NCI-H1436 (cell line): ENCODE measurements at regions not wholly inside any gene's neighbourhood (a gene's known extent, or its start where the extent isn't known, plus 50 kb on each side); places are given as distances from the start of the nearest gene placed in this dataset.
A peak's percentile ranks its signal among the peaks of the same experiment; 100 is the strongest.

Experiments
- DNase-seq: peaks from one replicate; lab custom pipeline; 2025; lab: John Stamatoyannopoulos, UW

- DNase-seq: no peak
Measured at GRCh38 chr3:176794406-176794805, 402.9 kb downstream of the TBL1XR1 start.

DNA sequence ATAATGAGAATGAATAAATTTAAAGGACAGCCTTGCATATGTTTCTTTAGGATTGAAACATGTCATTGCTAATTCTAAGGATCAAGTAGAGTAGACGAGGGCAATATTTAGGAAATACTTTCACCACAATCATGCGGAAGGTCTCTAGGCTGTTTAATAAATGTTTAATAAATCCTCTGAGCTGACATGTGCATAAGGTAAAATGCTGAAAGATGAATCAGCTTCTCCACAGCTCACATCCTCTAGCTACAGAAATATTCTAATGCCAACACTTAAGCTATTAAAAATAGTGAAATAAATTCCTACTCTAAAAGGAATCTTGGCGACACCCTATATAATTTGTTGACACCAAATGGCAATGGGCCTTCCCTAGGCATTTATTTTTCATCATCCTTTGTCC, 407.3 kb downstream of the TBL1XR1 start:
- DNase-seq: no peak

DNA sequence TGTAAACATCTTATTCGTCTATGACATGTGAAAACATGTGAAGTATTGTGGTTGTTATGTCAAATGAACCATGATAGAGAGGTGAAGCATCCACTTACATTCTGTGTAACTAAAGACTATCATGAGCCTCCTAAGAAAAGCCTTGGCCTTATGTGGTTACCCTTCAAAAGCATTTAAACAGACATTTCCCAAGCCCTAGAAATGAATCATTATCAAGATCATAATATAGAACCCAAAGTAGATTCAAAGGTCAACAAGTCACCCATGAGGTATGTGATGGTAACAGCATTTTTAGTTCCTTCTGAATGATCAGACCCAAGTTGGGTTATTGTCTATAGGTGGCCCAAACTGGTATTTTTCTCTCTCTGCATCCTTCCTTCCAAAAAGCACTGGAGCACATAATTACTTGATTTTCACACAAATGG, 408.0 kb downstream of the TBL1XR1 start:
- no peak for DNase-seq

DNA sequence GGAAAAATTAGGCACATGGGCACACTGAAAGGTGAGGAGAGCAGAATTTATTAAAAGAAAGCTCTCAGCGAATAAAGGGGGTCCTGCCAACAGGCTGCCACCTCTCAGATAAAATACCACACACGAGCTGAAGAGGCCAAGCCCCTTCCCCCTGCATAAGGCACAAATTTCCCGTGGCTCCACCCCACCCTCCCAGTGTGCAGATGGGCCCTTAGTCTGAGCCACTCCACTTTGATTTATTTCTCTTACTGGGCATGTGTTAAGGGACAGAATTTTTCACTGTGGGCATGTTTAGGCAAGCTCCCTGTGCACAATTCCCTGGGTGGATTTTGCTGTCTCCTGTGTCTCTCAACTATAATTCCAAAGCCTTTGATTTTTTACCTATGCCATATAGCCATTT, 409.8 kb downstream of the TBL1XR1 start:
- no peak for DNase-seq

GRCh38 chr3:176785171-176785570, 412.1 kb downstream of the TBL1XR1 start:
- DNase-seq: no peak

DNA sequence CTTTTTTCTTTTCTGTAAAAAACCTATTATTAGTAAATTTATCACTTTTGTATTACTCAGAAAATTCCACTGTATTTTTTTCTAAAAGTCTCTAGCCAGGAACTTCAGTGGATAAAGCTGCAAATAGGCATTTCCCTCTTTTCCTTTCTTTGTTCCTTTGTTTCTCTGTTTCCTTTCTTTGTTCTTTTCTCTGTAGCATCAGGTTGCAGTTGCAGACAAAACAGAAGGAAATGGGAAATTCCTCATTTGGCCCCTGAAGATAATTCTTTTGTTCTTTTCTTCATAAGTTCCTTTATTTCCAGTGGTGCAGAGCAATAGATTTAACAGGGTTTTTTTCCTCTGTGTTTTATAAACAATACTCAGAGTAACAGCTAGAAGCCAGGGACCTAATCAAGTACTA, 416.5 kb downstream of the TBL1XR1 start:
- no peak for DNase-seq

GRCh38 chr3:176776622-176777175, 420.6 kb downstream of the TBL1XR1 start:
- no peak for DNase-seq

GRCh38 chr3:176769547-176770190, 427.6 kb downstream of the TBL1XR1 start:
- DNase-seq: no peak

GRCh38 chr3:176767385-176767784, 429.9 kb downstream of the TBL1XR1 start:
- no peak for DNase-seq

- DNase-seq: no peak
Measured at GRCh38 chr3:176766862-176767261, 430.4 kb downstream of the TBL1XR1 start.

GRCh38 chr3:176765382-176765900, 431.8 kb downstream of the TBL1XR1 start:
- DNase-seq: no peak

GRCh38 chr3:176759815-176760506, 437.3 kb downstream of the TBL1XR1 start:
- DNase-seq: no peak

DNA sequence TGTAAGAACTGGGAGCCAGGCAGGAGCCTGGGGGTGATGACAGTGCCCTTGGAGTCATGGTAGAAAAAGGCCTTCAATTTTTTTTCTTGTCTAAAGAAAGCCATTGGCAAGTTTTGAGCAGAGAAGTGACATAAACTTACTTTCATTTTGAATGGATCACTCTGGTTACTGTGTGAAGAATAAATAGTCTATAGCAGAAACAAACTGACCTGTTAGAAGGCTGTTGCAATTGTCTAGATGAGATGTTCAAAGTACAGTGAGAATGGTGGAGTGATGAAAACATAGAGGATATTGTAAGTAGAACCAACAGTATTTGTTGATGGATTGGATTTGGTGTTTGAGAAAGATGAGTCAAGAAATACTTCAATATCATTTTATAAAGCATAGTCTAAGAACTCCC, 439.9 kb downstream of the TBL1XR1 start:
- no peak for DNase-seq

- DNase-seq: no peak
Measured at GRCh38 chr3:176755977-176756376, 441.3 kb downstream of the TBL1XR1 start.

DNA sequence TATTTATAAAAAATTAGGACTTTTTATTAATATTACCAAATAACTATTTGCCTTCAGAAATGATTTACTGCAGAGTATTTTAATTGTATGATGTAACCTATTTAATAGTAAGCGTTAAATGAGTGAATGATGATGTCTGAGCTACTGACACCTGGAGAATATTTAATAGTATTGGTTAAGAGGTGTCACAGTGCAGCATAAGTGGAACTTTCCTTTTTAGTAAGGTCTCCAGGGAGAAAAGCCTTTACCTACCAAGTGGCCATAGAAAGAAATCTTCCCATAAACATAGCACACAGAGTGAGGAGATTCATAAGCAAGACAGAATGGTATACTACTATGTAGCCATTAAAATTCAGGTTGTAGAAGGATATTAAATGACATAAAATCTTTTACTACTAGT, 441.7 kb downstream of the TBL1XR1 start:
- DNase-seq: peak; percentile 59

DNA sequence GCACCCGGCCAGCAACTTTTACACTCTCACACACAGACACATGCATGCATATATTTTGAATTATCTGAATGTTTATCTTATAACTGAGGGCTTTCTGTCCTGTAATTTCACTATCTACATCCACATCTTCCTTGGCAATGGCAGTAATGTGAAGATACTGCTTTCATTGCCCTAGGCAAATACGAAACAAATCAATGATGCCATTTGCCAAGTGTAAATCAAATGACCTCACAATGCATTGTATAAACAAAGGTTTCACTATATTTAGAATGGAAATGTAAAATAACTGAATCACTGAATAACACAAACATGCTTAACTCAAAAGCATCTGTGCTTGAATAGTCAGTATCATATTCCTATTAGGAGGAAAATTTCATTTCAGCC, 455.6 kb downstream of the TBL1XR1 start:
- no peak for DNase-seq

GRCh38 chr3:176740906-176741663, 456.2 kb downstream of the TBL1XR1 start:
- no peak for DNase-seq

GRCh38 chr3:176739159-176739558, 458.1 kb downstream of the TBL1XR1 start:
- no peak for DNase-seq

DNA sequence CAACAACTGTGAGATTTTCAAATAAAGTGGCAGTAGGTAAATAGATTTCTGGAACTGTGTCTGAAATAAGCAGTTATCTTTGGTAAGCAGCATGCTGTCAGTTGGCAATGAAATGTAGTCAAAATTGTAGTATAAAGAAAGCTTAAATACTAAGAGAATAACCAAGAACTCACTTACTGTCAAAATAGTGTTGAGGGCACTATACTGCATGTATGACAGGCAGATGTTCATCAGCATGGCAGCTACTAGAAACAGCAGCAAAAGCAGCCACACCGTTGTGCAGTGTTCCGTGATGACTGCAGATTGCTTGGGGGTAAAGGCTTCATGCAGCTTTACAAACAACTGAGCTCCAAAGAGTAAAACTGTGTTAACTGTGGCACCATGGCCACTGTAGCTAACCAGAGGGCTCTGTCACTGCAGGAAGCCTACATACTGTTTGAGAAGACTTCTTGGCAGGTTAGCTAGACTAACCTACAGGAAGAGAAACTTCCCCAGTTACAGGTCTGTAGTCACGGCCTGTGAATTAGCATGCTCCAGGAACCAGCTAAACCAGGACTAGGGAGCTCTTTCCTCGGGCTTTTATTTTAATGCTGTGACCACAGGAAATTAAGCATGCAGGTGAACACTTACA, 459.7 kb downstream of the TBL1XR1 start:
- no peak for DNase-seq

DNA sequence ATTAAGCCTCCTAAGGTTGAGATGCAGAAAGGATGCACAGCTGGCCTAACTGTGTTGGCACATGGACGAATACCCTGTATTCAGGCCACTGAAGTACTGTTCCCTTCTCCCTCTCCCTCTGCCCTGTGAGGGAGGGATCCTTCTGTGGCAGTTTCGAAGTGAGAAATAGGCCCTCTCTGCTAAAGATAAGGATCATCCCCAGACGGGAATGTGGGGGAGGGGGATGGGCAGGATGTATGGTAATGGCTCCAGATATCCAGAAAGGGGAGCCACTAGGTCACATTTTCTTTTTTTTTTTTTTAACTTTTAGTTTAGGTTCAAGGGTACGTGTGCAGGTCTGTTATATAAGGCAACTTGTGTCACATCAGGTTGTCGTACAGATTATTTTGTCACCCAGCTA, 463.1 kb downstream of the TBL1XR1 start:
- no peak for DNase-seq

DNA sequence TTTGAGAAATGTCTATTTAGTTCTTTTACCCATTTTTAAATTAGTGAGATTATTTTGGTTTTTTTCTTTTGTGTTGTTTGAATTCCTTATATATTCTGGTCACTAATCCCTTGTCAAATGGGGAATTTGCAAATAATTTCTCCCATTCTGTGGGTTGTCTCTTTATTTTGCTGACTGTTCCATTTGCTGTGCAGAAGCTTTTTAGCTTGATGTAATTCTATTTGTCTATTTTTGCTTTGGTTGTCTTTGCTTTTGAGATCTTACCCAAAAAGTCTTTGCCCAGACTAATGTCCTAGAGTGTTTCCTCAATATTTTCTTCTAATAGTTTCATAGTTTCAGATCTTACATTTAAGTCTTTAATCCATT, 472.9 kb downstream of the TBL1XR1 start:
- no peak for DNase-seq

DNA sequence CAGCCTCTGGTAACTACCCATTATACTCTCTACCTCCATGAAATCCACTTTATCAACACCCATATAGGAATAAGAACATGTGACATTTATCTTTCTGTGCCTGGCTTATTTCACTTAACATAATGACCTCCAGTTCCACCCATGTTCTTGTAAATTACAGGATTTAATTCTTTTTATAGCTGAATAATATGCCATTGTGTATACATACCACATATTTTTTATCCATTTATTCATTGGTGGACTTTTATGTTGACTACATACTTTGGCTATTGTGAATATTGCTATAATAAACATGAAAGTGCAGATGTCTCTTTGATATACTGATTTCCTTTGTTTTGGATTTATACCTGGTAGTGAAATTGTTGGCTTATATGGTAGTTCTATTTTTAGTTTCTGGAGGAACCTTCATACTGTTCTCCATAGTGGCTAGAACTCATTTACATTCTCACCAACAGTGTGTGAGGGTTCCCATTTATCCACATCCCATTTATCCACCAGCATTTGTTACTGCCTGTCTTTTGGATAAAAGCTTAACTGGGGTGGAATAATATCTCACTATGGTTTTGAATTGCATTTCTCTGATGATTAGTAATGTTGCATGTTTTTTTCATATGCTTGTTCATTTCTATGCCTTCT, 473.4 kb downstream of the TBL1XR1 start:
- no peak for DNase-seq
